H1 (cell line): ENCODE measurements at regions not wholly inside any gene's neighbourhood (a gene's known extent, or its start where the extent isn't known, plus 50 kb on each side); places are given as distances from the start of the nearest gene placed in this dataset.

ENCODE experiments used
- CTCF ChIA-PET: fragments of 300-600 bp; sonication (Branson Sonifier 250); formaldehyde crosslinking; loops from one replicate; lab custom pipeline; 2021; ENCODE audit not compliant: partially characterized antibody; lab: Charles Lee
- POLR2A ChIA-PET: fragments of 300-600 bp; sonication (Branson Sonifier 250); formaldehyde crosslinking; loops from one replicate; lab custom pipeline; 2021; ENCODE audit warnings: inconsistent platforms; ENCODE audit not compliant: partially characterized antibody; lab: Charles Lee
- DNase-seq, 2 experiments: peaks; one replicate each; pipeline versions ENCODE4 v3.0.0 to v3.0.0-alpha.2; 2010 to 2022; ENCODE audit warnings: low spot score in 2 of 2, low read depth in 1 of 2, mixed read lengths in 1 of 2
- FAIRE-seq: peaks from 2 replicates; lab custom pipeline; 2011; peaks lifted over from hg19 to GRCh38; lab: Jason Lieb, UNC
- H2AFZ ChIP-seq: 2 replicates; pipeline ENCODE4 v1.8.1; 2012; ENCODE audit warnings: low read length, inconsistent platforms
- H2AK5ac ChIP-seq: 2 replicates; pipeline ENCODE4 v1.6.1; 2013; ENCODE audit warnings: low read depth, low read length
- H2BK120ac ChIP-seq: replicated peaks from 2 replicates; pipeline ENCODE3; 2013; ENCODE audit warnings: low read depth, low read length, inconsistent platforms
- H2BK12ac ChIP-seq: 2 replicates; pipeline ENCODE4 v1.6.1; 2013; ENCODE audit warnings: low read depth, low read length
- H2BK15ac ChIP-seq: 2 replicates; pipeline ENCODE4 v1.6.1; 2013; ENCODE audit warnings: low read length
- H2BK20ac ChIP-seq: 2 replicates; pipeline ENCODE4 v1.6.1; 2013; ENCODE audit warnings: low read length
- H2BK5ac ChIP-seq: 2 replicates; pipeline ENCODE4 v1.6.1; 2013; ENCODE audit warnings: low read depth, low read length
- H3K14ac ChIP-seq: 2 replicates; pipeline ENCODE4 v1.6.1; 2013; ENCODE audit warnings: inconsistent platforms; ENCODE audit not compliant: insufficient read length
- H3K18ac ChIP-seq: 2 replicates; pipeline ENCODE4 v1.6.1; 2013; ENCODE audit warnings: low read length; ENCODE audit errors: extremely low read depth
- H3K23ac ChIP-seq: 2 replicates; pipeline ENCODE4 v1.6.1; 2013; ENCODE audit warnings: inconsistent platforms; ENCODE audit not compliant: insufficient read length
- H3K23me2 ChIP-seq: 2 replicates; pipeline ENCODE4 v1.6.1; 2013; ENCODE audit warnings: low read depth, low read length
- H3K27ac ChIP-seq: 2 replicates; pipeline ENCODE4 v1.6.1; 2011; ENCODE audit warnings: low read depth, low read length, inconsistent platforms
- H3K27me3 ChIP-seq, 4 experiments: replicated peaks in 1 of 4; 1 replicate in 1 of 4; 2 replicates in 3 of 4; pipeline versions ENCODE4 v1.6.1 to v1.8.1; 2011 to 2013; ENCODE audit warnings: low read length in 3 of 4, mild to moderate bottlenecking in 3 of 4, inconsistent platforms in 2 of 4, mixed read lengths in 2 of 4, moderate library complexity in 1 of 4; ENCODE audit not compliant: control insufficient read depth in 3 of 4, insufficient read depth in 3 of 4; ENCODE audit errors: extremely low read depth in 1 of 4
- H3K36me3 ChIP-seq, 4 experiments: 2 replicates each; pipeline versions ENCODE4 v1.6.1 to v1.8.1; 2011 to 2013; ENCODE audit warnings: mild to moderate bottlenecking in 4 of 4, low read length in 3 of 4, moderate library complexity in 2 of 4, control low read depth in 1 of 4, inconsistent platforms in 1 of 4; ENCODE audit not compliant: insufficient read depth in 4 of 4, control insufficient read depth in 2 of 4
- H3K4ac ChIP-seq: replicated peaks from 2 replicates; pipeline ENCODE3; 2013; ENCODE audit warnings: low read length, low read depth, mixed read lengths, inconsistent platforms; ENCODE audit not compliant: insufficient read length
- H3K4me1 ChIP-seq, 4 experiments: replicated peaks in 1 of 4; 1 replicate in 1 of 4; 2 replicates in 3 of 4; pipeline versions ENCODE4 v1.6.1 to v1.8.1; 2011 to 2013; ENCODE audit warnings: low read length in 3 of 4, inconsistent platforms in 2 of 4, mixed read lengths in 1 of 4; ENCODE audit not compliant: insufficient read depth in 4 of 4, control insufficient read depth in 3 of 4
- H3K4me2 ChIP-seq, 2 experiments: 2 replicates each; pipeline versions ENCODE4 v1.6.1 to v1.8.1; 2011 to 2013; ENCODE audit warnings: low read depth in 2 of 2, low read length in 2 of 2, control low read depth in 1 of 2, inconsistent platforms in 1 of 2, mild to moderate bottlenecking in 1 of 2; ENCODE audit not compliant: insufficient read depth in 1 of 2
- H3K4me3 ChIP-seq, 4 experiments: fragments of 200-600, 300-600 bp in 1 of 4; sonication (generic), shearing (Covaris generic), sonication (Bioruptor Twin) in 1 of 4; 2 replicates each; pipeline versions ENCODE4 v1.5.1 to v1.8.1; 2011 to 2016; ENCODE audit warnings: low read length in 4 of 4, low read depth in 3 of 4, control low read depth in 2 of 4, inconsistent platforms in 2 of 4, mild to moderate bottlenecking in 2 of 4, mixed read lengths in 1 of 4, moderate library complexity in 1 of 4; ENCODE audit not compliant: insufficient read depth in 2 of 4; ENCODE audit errors: extremely low read depth in 1 of 4
- H3K56ac ChIP-seq: replicated peaks from 2 replicates; pipeline ENCODE3; 2013; ENCODE audit warnings: low read depth, mild to moderate bottlenecking, mixed read lengths, low read length, inconsistent platforms; ENCODE audit not compliant: insufficient read length
- H3K79me1 ChIP-seq: 2 replicates; pipeline ENCODE4 v1.6.1; 2013; ENCODE audit warnings: low read depth, low read length, control low read depth
- H3K79me2 ChIP-seq, 2 experiments: 2 replicates each; pipeline versions ENCODE4 v1.6.1 to v1.8.1; 2012 to 2013; ENCODE audit warnings: low read length in 2 of 2, mild to moderate bottlenecking in 2 of 2, inconsistent platforms in 1 of 2; ENCODE audit not compliant: insufficient read depth in 2 of 2, control insufficient read depth in 1 of 2
- H3K9ac ChIP-seq, 4 experiments: replicated peaks in 1 of 4; 1 replicate in 1 of 4; 2 replicates in 3 of 4; pipeline versions ENCODE4 v1.6.1 to v1.8.1; 2011 to 2013; ENCODE audit warnings: low read depth in 3 of 4, low read length in 3 of 4, control low read depth in 2 of 4, mild to moderate bottlenecking in 2 of 4, moderate library complexity in 2 of 4, inconsistent platforms in 1 of 4; ENCODE audit errors: extremely low read depth in 1 of 4
- H3K9me3 ChIP-seq, 2 experiments: 2 replicates each; pipeline versions ENCODE4 v1.6.1 to v1.8.1; 2012 to 2013; ENCODE audit warnings: mild to moderate bottlenecking in 2 of 2, moderate library complexity in 2 of 2, control low read depth in 1 of 2, inconsistent platforms in 1 of 2, low read depth in 1 of 2, low read length in 1 of 2, mixed read lengths in 1 of 2; ENCODE audit not compliant: insufficient read depth in 2 of 2
- H4K20me1 ChIP-seq, 2 experiments: replicated peaks in 1 of 2; 2 replicates each; pipeline versions ENCODE3 to v1.8.1; 2011 to 2013; ENCODE audit warnings: inconsistent platforms in 2 of 2, low read length in 2 of 2, mild to moderate bottlenecking in 1 of 2; ENCODE audit not compliant: insufficient read depth in 2 of 2, control insufficient read depth in 1 of 2
- H4K5ac ChIP-seq: 2 replicates; pipeline ENCODE4 v1.6.1; 2013; ENCODE audit warnings: low read length, low read depth, mixed read lengths, inconsistent platforms; ENCODE audit not compliant: insufficient read length
- H4K8ac ChIP-seq: 2 replicates; pipeline ENCODE4 v1.8.0; 2013; ENCODE audit warnings: mild to moderate bottlenecking, moderate library complexity, low read length, inconsistent platforms; ENCODE audit not compliant: insufficient read depth; ENCODE audit errors: extremely low read depth
- H4K91ac ChIP-seq: replicated peaks from 2 replicates; pipeline ENCODE3; 2013; ENCODE audit warnings: low read length, mixed read lengths, inconsistent platforms; ENCODE audit not compliant: insufficient read length
- CHD1 ChIP-seq: IDR thresholded peaks from 2 replicates; pipeline ENCODE4 v1.6.1; 2012; ENCODE audit warnings: low read depth, low read length, improper control_type of control experiment
- HDAC2 ChIP-seq, 2 experiments: fragments of 300-600 bp in 1 of 2; sonication (generic) in 1 of 2; IDR thresholded peaks; 2 replicates each; pipeline ENCODE4 v1.6.1; 2011 to 2012; ENCODE audit warnings: low read depth in 2 of 2, low read length in 2 of 2, mild to moderate bottlenecking in 2 of 2, moderate library complexity in 2 of 2, borderline replicate concordance in 1 of 2, inconsistent platforms in 1 of 2
- WGBS, 2 experiments: shearing (Covaris generic) in 1 of 2; methylation state at CpG; one replicate each; pipeline versions ENCODE4 v1.1.6 to v1.1.7; 2013 to 2015; ENCODE audit warnings: low lambda C conversion rate in 2 of 2, mixed read lengths in 2 of 2, inconsistent platforms in 1 of 2, low coverage in 1 of 2, missing lambda C conversion rate in 1 of 2; ENCODE audit not compliant: insufficient replicate concordance in 2 of 2, insufficient coverage in 1 of 2, insufficient read length in 1 of 2; ENCODE audit errors: extremely low coverage in 1 of 2, missing lambda C conversion rate in 1 of 2; 5-methylcytosine and 5-hydroxymethylcytosine counted together

GRCh38 chr7:113561446-113561845 is 357.4 kb downstream of the PPP1R3A start:
- no peak overlapping the region for H2AK5ac ChIP-seq
- H3K56ac ChIP-seq = no peak overlapping the region
- no peak overlapping the region for H3K18ac ChIP-seq
- no peak overlapping the region for H3K14ac ChIP-seq
- H4K91ac ChIP-seq = no peak overlapping the region
- H3K9me3 ChIP-seq = peaks cover 0 to 17% of the 10 kb centered on the region in 2 experiments; a peak in 2 of 4 replicates
- H3K23ac ChIP-seq = no peak overlapping the region
- POLR2A ChIA-PET = no interaction called here
- FAIRE-seq = no peak
- no peak overlapping the region for H3K4ac ChIP-seq
- no peak overlapping the region for H2BK15ac ChIP-seq
- no peaks in the 10 kb centered on the region for H3K79me1 ChIP-seq
- no peak for DNase-seq
- H2AFZ ChIP-seq = no peak overlapping the region
- no peaks in the 10 kb centered on the region for H3K4me1 ChIP-seq
- no peaks in the 10 kb centered on the region for H3K79me2 ChIP-seq
- no peak overlapping the region for H4K8ac ChIP-seq
- no peaks in the 10 kb centered on the region for H3K23me2 ChIP-seq
- H4K5ac ChIP-seq = no peak overlapping the region
- no peak overlapping the region for H3K4me2 ChIP-seq
- no peak overlapping the region for H2BK120ac ChIP-seq
- TF ChIP-seq CHD1 (no peak), HDAC2 (IDR thresholded peaks at IDR 0.05; ENCODE audit: borderline replicate concordance in 1 of 2, low read depth in 2 of 2, low read length in 2 of 2) (no peak)
- TF ChIP-seq, all 59 proteins: peak for 0
- Histone ChIP-seq H3K27ac (no peak overlapping the region), H3K9ac (no peak overlapping the region), H3K36me3 (no peaks in the 10 kb centered on the region), H3K27me3 (peaks cover 0 to 1% (median 0%) of the 10 kb centered on the region in 4 experiments; a peak in 2 of 7 replicates), H3K4me3 (no peak overlapping the region), H2BK5ac (no peak overlapping the region), H4K20me1 (no peaks in the 10 kb centered on the region), H2BK20ac (no peak overlapping the region), H2BK12ac (no peak overlapping the region)
- WGBS, 2 experiments = 92% methylated on average over 2 of the region's 2 CpGs; no CpG with 5 or more reads in 1 of the 2 experiments
- CTCF ChIA-PET = no interaction called here
